DOHH2 (cell line): ENCODE measurements at regions not wholly inside any gene's neighbourhood (a gene's known extent, or its start where the extent isn't known, plus 50 kb on each side); places are given as distances from the start of the nearest gene placed in this dataset.

ENCODE experiments used
- EZH2phosphoT487 ChIP-seq: fragments of 200-600 bp; sonication (generic); IDR thresholded peaks from 2 replicates; pipeline ENCODE4 v1.6.1; 2017; ENCODE audit warnings: borderline replicate concordance, mild to moderate bottlenecking, antibody characterized with exemption, low read length, moderate library complexity, mixed read lengths
- TF ChIP-seq, protein P1 (sequence below): fragments of 200-600 bp; sonication (generic); IDR thresholded peaks from one replicate; pipeline ENCODE4 v1.5.1; 2014; ENCODE audit warnings: antibody characterized with exemption, mild to moderate bottlenecking, low read depth, low read length; ENCODE audit not compliant: poor library complexity, severe bottlenecking

DNA sequence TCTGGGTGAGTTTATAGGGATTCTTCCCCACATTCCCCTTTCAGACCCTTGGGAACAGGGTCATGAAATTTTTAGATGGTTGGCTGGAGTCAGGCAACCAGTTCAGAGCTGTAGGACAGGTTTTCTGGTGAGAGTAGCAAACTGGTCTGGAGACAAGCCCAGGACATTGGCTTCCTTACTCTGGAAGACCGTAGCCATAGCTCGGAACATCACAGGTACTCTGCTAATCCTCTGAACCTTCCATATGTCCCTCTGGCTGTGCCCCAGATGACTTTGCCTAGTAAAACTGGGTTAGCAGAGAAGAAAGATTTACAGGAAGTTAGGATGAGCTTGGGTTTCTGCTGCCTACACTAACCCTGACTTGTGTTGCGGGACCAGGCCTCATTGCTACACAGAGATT lies 104.5 kb upstream of the MKLN1 start:
- TF ChIP-seq, protein P1, sequence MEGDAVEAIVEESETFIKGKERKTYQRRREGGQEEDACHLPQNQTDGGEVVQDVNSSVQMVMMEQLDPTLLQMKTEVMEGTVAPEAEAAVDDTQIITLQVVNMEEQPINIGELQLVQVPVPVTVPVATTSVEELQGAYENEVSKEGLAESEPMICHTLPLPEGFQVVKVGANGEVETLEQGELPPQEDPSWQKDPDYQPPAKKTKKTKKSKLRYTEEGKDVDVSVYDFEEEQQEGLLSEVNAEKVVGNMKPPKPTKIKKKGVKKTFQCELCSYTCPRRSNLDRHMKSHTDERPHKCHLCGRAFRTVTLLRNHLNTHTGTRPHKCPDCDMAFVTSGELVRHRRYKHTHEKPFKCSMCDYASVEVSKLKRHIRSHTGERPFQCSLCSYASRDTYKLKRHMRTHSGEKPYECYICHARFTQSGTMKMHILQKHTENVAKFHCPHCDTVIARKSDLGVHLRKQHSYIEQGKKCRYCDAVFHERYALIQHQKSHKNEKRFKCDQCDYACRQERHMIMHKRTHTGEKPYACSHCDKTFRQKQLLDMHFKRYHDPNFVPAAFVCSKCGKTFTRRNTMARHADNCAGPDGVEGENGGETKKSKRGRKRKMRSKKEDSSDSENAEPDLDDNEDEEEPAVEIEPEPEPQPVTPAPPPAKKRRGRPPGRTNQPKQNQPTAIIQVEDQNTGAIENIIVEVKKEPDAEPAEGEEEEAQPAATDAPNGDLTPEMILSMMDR, result no peak
- TF ChIP-seq EZH2phosphoT487, result no peak
